Smooth muscle cell (in vitro differentiated cells): ENCODE measurements at regions not wholly inside any gene's neighbourhood (a gene's known extent, or its start where the extent isn't known, plus 50 kb on each side); places are given as distances from the start of the nearest gene placed in this dataset.

ENCODE experiments used
- DNase-seq: peaks from one replicate; lab custom pipeline; 2025; ENCODE audit not compliant: unreplicated experiment; lab: John Stamatoyannopoulos, UW
- H2AFZ ChIP-seq: fragments of 200-600 bp; sonication (generic); 2 replicates; pipeline ENCODE4 v1.6.0; 2016; ENCODE audit warnings: antibody characterized with exemption, low read depth, mild to moderate bottlenecking
- H3F3A ChIP-seq: fragments of 200-600 bp; sonication (generic); 2 replicates; pipeline ENCODE4 v1.6.0; 2017; ENCODE audit warnings: antibody characterized with exemption, low read depth
- H3K27ac ChIP-seq: fragments of 200-600 bp; sonication (generic); 2 replicates; pipeline ENCODE4 v1.5.1; 2016; ENCODE audit warnings: low read depth, mild to moderate bottlenecking
- H3K27me3 ChIP-seq: fragments of 200-600 bp; sonication (generic); 2 replicates; pipeline ENCODE4 v1.6.1; 2016; ENCODE audit warnings: low read depth, mild to moderate bottlenecking
- H3K36me3 ChIP-seq: fragments of 200-600 bp; sonication (generic); 2 replicates; pipeline ENCODE4 v1.5.1; 2016; ENCODE audit warnings: low read depth
- H3K4me1 ChIP-seq: fragments of 200-600 bp; sonication (generic); 2 replicates; pipeline ENCODE4 v1.5.1; 2016; ENCODE audit warnings: low read depth
- H3K4me2 ChIP-seq: fragments of 200-600 bp; sonication (generic); 2 replicates; pipeline ENCODE4 v1.6.0; 2016; ENCODE audit warnings: mild to moderate bottlenecking
- H3K4me3 ChIP-seq: fragments of 200-600 bp; sonication (generic); 2 replicates; pipeline ENCODE4 v1.5.1; 2016; ENCODE audit warnings: mild to moderate bottlenecking
- H3K79me2 ChIP-seq: fragments of 200-600 bp; sonication (generic); 2 replicates; pipeline ENCODE4 v1.6.0; 2016; ENCODE audit warnings: low read depth, mild to moderate bottlenecking
- H3K9ac ChIP-seq: fragments of 200-600 bp; sonication (generic); 2 replicates; pipeline ENCODE4 v1.6.0; 2016; ENCODE audit warnings: low read depth
- H3K9me3 ChIP-seq: fragments of 200-600 bp; sonication (generic); replicated peaks from 2 replicates; pipeline ENCODE4 v1.5.1; 2016; ENCODE audit warnings: low read depth
- H4K20me1 ChIP-seq: fragments of 200-600 bp; sonication (generic); 2 replicates; pipeline ENCODE4 v1.6.0; 2016; ENCODE audit warnings: low read depth
- WGBS: methylation state at CpG from one replicate; pipeline ENCODE4 v1.1.7; 2016; ENCODE audit warnings: low lambda C conversion rate; 5-methylcytosine and 5-hydroxymethylcytosine counted together
- TF ChIP-seq, protein P1 (sequence below): fragments of 200-600 bp; sonication (generic); IDR thresholded peaks from 2 replicates; pipeline ENCODE4 v1.5.1; 2017; ENCODE audit warnings: borderline replicate concordance, mild to moderate bottlenecking, antibody characterized with exemption; ENCODE audit not compliant: insufficient read depth, poor library complexity, severe bottlenecking

DNA sequence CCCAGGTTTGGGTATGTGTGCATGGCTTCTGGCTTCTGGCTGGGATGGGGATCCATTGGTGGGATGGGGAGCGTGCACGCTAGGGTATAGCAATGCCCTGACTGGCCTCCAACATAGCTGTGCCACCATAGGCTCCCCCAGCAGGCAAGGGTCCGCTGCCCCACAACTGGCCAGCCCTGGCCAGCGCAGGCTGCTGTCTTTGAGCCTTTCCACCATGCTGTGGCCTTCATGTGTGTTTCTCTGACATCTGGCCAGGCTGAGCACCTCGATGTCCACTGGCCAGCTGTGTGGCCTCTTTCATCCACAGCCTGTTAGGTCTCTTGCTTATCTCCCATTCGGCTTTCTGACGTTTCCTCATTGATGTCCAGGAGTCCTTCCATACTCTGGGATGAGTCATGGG lies 231.3 kb downstream of the NDUFA10 start:
- Histone ChIP-seq H3F3A (no peaks in the 10 kb centered on the region), H3K9me3 (no peaks in the 10 kb centered on the region), H3K36me3 (no peaks in the 10 kb centered on the region), H3K4me1 (no peaks in the 10 kb centered on the region), H4K20me1 (no peaks in the 10 kb centered on the region), H2AFZ (no peak overlapping the region), H3K4me3 (no peak overlapping the region), H3K79me2 (no peaks in the 10 kb centered on the region), H3K27ac (no peak overlapping the region), H3K27me3 (no peaks in the 10 kb centered on the region), H3K9ac (no peak overlapping the region), H3K4me2 (no peak overlapping the region)
- 72% methylated on average over 7 of the region's 7 CpGs for WGBS
- no peak for DNase-seq
- TF ChIP-seq, protein P1, sequence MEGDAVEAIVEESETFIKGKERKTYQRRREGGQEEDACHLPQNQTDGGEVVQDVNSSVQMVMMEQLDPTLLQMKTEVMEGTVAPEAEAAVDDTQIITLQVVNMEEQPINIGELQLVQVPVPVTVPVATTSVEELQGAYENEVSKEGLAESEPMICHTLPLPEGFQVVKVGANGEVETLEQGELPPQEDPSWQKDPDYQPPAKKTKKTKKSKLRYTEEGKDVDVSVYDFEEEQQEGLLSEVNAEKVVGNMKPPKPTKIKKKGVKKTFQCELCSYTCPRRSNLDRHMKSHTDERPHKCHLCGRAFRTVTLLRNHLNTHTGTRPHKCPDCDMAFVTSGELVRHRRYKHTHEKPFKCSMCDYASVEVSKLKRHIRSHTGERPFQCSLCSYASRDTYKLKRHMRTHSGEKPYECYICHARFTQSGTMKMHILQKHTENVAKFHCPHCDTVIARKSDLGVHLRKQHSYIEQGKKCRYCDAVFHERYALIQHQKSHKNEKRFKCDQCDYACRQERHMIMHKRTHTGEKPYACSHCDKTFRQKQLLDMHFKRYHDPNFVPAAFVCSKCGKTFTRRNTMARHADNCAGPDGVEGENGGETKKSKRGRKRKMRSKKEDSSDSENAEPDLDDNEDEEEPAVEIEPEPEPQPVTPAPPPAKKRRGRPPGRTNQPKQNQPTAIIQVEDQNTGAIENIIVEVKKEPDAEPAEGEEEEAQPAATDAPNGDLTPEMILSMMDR = no peak

DNA sequence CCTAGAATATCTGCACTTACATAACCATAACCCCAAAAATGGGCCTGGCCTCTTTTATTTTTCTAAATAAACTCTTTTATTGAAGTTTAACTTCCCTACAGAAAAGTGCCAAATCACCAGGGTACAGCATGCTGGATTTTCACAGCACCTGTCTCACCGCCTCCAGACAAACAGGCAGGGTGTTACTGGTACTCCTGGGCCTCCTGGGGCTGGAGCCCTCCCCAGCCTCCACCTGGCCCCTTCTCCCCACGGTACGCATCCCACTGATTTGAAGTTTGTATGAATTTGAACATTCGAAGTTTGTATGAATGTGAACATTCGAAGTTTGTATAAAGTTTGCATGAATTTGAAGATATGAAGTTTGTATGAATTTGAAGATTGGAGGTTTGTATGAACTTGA lies 232.1 kb downstream of the NDUFA10 start:
- no peak overlapping the region for H3K4me3 ChIP-seq
- H3K9me3 ChIP-seq = no peaks in the 10 kb centered on the region
- 89% methylated on average over 5 of the region's 5 CpGs for WGBS
- H3K4me1 ChIP-seq = no peaks in the 10 kb centered on the region
- no peak for DNase-seq
- TF ChIP-seq, protein P1 = no peak
- H2AFZ ChIP-seq = no peak overlapping the region
- H3F3A ChIP-seq = no peaks in the 10 kb centered on the region
- no peaks in the 10 kb centered on the region for H3K36me3 ChIP-seq
- no peaks in the 10 kb centered on the region for H3K27me3 ChIP-seq
- H3K9ac ChIP-seq = no peak overlapping the region
- no peaks in the 10 kb centered on the region for H4K20me1 ChIP-seq
- H3K4me2 ChIP-seq = no peak overlapping the region
- H3K27ac ChIP-seq = no peak overlapping the region
- no peaks in the 10 kb centered on the region for H3K79me2 ChIP-seq

DNA sequence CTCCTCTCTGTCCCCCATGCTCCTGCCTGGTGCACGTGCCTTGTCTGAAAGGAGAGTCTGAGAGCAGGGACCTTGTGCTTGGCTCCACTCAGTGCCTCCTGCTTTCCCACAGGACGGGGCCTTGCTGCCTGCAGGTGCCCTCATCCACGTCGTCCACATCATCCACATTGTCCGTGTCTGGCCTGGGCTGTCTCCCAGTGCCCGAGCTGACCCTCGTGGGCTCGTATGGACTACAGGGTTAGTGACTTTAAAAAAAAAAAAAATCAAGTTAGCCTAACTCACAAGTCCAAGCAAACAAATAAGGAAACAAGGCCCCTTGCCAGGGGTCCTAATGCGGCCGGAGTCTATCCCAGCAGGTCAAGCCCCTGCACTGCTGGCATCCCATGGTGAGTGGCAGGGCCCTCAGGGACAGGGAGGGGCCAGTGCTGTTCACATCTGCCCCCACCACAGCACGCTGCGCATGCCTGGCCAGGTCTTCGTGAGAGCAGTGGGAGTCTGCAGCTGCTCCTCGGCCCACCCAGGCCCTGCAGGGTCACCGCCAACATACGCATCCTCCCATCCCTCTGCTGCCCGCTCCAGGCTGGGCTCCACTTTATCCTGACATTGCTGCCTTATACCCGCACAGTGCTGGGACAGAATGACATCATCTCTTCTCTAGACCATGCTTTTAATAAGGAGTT lies 232.6 kb downstream of the NDUFA10 start:
- Histone ChIP-seq H3F3A (no peaks in the 10 kb centered on the region), H3K4me2 (no peak overlapping the region), H3K79me2 (no peaks in the 10 kb centered on the region), H3K4me3 (no peak overlapping the region), H3K36me3 (no peaks in the 10 kb centered on the region), H2AFZ (no peak overlapping the region), H3K27ac (no peak overlapping the region), H3K9me3 (no peaks in the 10 kb centered on the region), H4K20me1 (no peaks in the 10 kb centered on the region), H3K27me3 (no peaks in the 10 kb centered on the region), H3K9ac (no peak overlapping the region), H3K4me1 (no peaks in the 10 kb centered on the region)
- 80% methylated on average over 18 of the region's 18 CpGs for WGBS
- DNase-seq = no peak
- TF ChIP-seq, protein P1 = no peak
